ENCODE measurements at regions not wholly inside any gene's neighbourhood (a gene's known extent, or its start where the extent isn't known, plus 50 kb on each side); places are given as distances from the start of the nearest gene placed in this dataset.

DNA sequence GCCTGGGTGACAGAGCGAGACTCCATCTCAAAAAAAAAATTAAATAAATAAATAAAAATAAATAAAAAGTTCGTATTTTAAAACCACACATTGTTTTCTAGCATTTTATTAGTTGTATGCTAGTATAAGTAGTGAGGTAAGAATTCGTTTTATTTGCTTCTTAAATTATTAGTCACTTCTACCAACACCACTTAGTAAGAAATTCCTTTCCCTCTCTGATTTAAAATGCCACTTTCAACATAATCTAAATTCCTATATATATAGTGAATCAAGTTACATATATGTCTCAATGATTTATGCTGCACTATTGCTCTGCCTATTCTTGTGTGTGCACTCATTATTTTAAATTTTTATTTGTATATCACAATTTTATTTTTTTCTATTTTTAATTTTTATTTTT, 72.1 kb downstream of the MAGEC1 start:
- Histone ChIP-seq H3K9me1 (replicated peaks; ENCODE audit: control insufficient read depth, extremely low read depth, insufficient read depth, low read length) (no peaks in the 10 kb centered on the region), H3K4me3 (replicated peaks in 1 of 3; ENCODE audit: insufficient read depth in 1 of 3, low read depth in 1 of 3, low read length in 3 of 3) (no peak overlapping the region), H3K36me3 (ENCODE audit: control insufficient read depth in 2 of 2, extremely low read depth in 1 of 2, insufficient read depth in 2 of 2, low read length in 2 of 2) (no peaks in the 10 kb centered on the region), H3K27ac (ENCODE audit: insufficient read depth, low read depth, low read length) (no peak overlapping the region), H2AFZ (ENCODE audit: low read depth, low read length) (no peak overlapping the region), H4K20me1 (replicated peaks; ENCODE audit: control insufficient read depth, extremely low read depth, insufficient read depth, low read length) (no peaks in the 10 kb centered on the region), H3K27me3 (ENCODE audit: control insufficient read depth in 2 of 2, insufficient read depth in 2 of 2, low read length in 2 of 2) (no peaks in the 10 kb centered on the region), H3K79me2 (ENCODE audit: control insufficient read depth, insufficient read depth, low read length) (no peaks in the 10 kb centered on the region), H3K4me2 (ENCODE audit: insufficient read depth, low read length) (no peak overlapping the region), H3K4me1 (ENCODE audit: control insufficient read depth, extremely low read depth, insufficient read depth, low read length) (no peaks in the 10 kb centered on the region), H3K9ac (replicated peaks; ENCODE audit: extremely low read depth, insufficient read depth, low read length) (no peak overlapping the region), H3K9me3 (replicated peaks; ENCODE audit: control insufficient read depth, insufficient read depth, low read length) (no peaks in the 10 kb centered on the region)
- intact Hi-C loops (cut with micrococcal nuclease), result no loop called here
- dilution Hi-C loops (cut with MboI; ENCODE audit: extremely low pct_ligation_motif_present, low sequenced_read_pairs), result no loop called here
- BruUV-seq (replicated peaks), result no TSS peak
- CTCF ChIA-PET, result no interaction called here
- FAIRE-seq (no peak), DNase-seq (ENCODE audit: low read depth, low spot score) (no peak)
- TF ChIP-seq JUN (IDR thresholded peaks at IDR 0.05; ENCODE audit: borderline replicate concordance, insufficient read depth, insufficient read length, low read depth) (no peak), GATA2 (IDR thresholded peaks at IDR 0.05; ENCODE audit: insufficient read depth, insufficient read length, low read depth, low read length) (no peak), MYC (IDR thresholded peaks at IDR 0.05; ENCODE audit: low read depth, low read length) (no peak), FOS (IDR thresholded peaks at IDR 0.05; ENCODE audit: borderline replicate concordance, insufficient read depth, low read length) (no peak), MAX (IDR thresholded peaks at IDR 0.05; ENCODE audit: insufficient read depth, insufficient read length) (no peak), CTCF (IDR thresholded peaks at IDR 0.05; ENCODE audit: extremely low read depth in 1 of 2, insufficient read depth in 1 of 2, low read depth in 1 of 2, low read length in 2 of 2) (no peak), POLR2A (IDR thresholded peaks at IDR 0.05; ENCODE audit: low read depth, low read length) (no peak), POLR2AphosphoS5 (IDR thresholded peaks at IDR 0.05; ENCODE audit: insufficient read depth, low read depth, low read length) (no peak), EZH2 (IDR thresholded peaks at IDR 0.05; ENCODE audit: borderline replicate concordance, low read depth, low read length, severe bottlenecking) (no peak)
- POLR2A ChIA-PET, result no interaction called here
